ENCODE measurements at regions not wholly inside any gene's neighbourhood (a gene's known extent, or its start where the extent isn't known, plus 50 kb on each side); places are given as distances from the start of the nearest gene placed in this dataset.
A peak's percentile ranks its signal among the peaks of the same experiment; 100 is the strongest.
"Not testable (repeated sequence)": the region's sequence is repeated elsewhere in the genome, so short reads cannot be mapped to it uniquely, and the experiment has no call there.

- DNase-seq (ENCODE audit: low read depth in 2 of 2), result no peak
These were observed 717.2 kb downstream of the RNF144A start for GRCh38 chr2:7634409-7634808.

- DNase-seq (ENCODE audit: low read depth in 2 of 2), result no peak
These were observed 722.3 kb downstream of the RNF144A start for GRCh38 chr2:7639476-7639875.

GRCh38 chr2:7641272-7641671, 724.1 kb downstream of the RNF144A start:
- not testable (repeated sequence) for DNase-seq (ENCODE audit: low read depth in 2 of 2)

GRCh38 chr2:7646024-7646423, 728.8 kb downstream of the RNF144A start:
- no peak for DNase-seq (ENCODE audit: low read depth in 2 of 2)

- DNase-seq (ENCODE audit: low read depth in 2 of 2), result no peak
These were observed 729.4 kb downstream of the RNF144A start for GRCh38 chr2:7646661-7647060.

GRCh38 chr2:7648221-7648795, 731.1 kb downstream of the RNF144A start:
- DNase-seq (ENCODE audit: low read depth in 2 of 2), result no peak

- no peak for DNase-seq (ENCODE audit: low read depth in 2 of 2)
These were observed 732.4 kb downstream of the RNF144A start for GRCh38 chr2:7649461-7650228.

GRCh38 chr2:7653617-7654016, 736.4 kb downstream of the RNF144A start:
- DNase-seq (ENCODE audit: low read depth in 2 of 2), result no peak

- DNase-seq (ENCODE audit: low read depth in 2 of 2), result no peak
These were observed 738.4 kb downstream of the RNF144A start for GRCh38 chr2:7655629-7656028.

- DNase-seq (ENCODE audit: low read depth in 2 of 2), result not testable (repeated sequence)
These were observed 740.3 kb downstream of the RNF144A start for GRCh38 chr2:7657526-7657925.

GRCh38 chr2:7658486-7658885, 741.3 kb downstream of the RNF144A start:
- DNase-seq (ENCODE audit: low read depth in 2 of 2), result no peak

GRCh38 chr2:7660816-7661215, 743.6 kb downstream of the RNF144A start:
- DNase-seq (ENCODE audit: low read depth in 2 of 2), result no peak

GRCh38 chr2:7661502-7661901, 744.3 kb downstream of the RNF144A start:
- no peak for DNase-seq (ENCODE audit: low read depth in 2 of 2)

GRCh38 chr2:7665880-7666279, 748.7 kb downstream of the RNF144A start:
- DNase-seq (ENCODE audit: low read depth in 2 of 2), result no peak

GRCh38 chr2:7666596-7667259, 749.5 kb downstream of the RNF144A start:
- no peak for DNase-seq (ENCODE audit: low read depth in 2 of 2)

GRCh38 chr2:7667260-7667757, 750.1 kb downstream of the RNF144A start:
- DNase-seq (ENCODE audit: low read depth in 2 of 2), result no peak

- no peak for DNase-seq (ENCODE audit: low read depth in 2 of 2)
These were observed 753.9 kb downstream of the RNF144A start for GRCh38 chr2:7670905-7671641.

GRCh38 chr2:7672027-7672684, 754.9 kb downstream of the RNF144A start:
- DNase-seq (ENCODE audit: low read depth in 2 of 2), result peak; percentile 45 to 52

GRCh38 chr2:7672685-7673071, 755.5 kb downstream of the RNF144A start:
- DNase-seq (ENCODE audit: low read depth in 2 of 2), result no peak

- no peak for DNase-seq (ENCODE audit: low read depth in 2 of 2)
These were observed 755.9 kb downstream of the RNF144A start for GRCh38 chr2:7673101-7673500.

GRCh38 chr2:7673853-7674252, 756.6 kb downstream of the RNF144A start:
- DNase-seq (ENCODE audit: low read depth in 2 of 2), result no peak

- no peak for DNase-seq (ENCODE audit: low read depth in 2 of 2)
These were observed 757.4 kb downstream of the RNF144A start for GRCh38 chr2:7674606-7675005.
